Stomach (tissue), 8 donors: ENCODE measurements at regions not wholly inside any gene's neighbourhood (a gene's known extent, or its start where the extent isn't known, plus 50 kb on each side); places are given as distances from the start of the nearest gene placed in this dataset.

Experiments used
- DNase-seq, 2 donors: peaks; one replicate each; pipeline versions ENCODE4 v3.0.0 to v3.0.0-alpha.2; 2013 to 2019
- H3K27ac ChIP-seq, 5 donors: fragments of 200-600 bp in 4 of 5; sonication (generic) in 4 of 5; one replicate each; pipeline ENCODE4 v1.5.1; 2013 to 2019; ENCODE audit warnings: mild to moderate bottlenecking in 1 of 5, moderate library complexity in 1 of 5
- H3K27me3 ChIP-seq, 3 donors: fragments of 200-600 bp; sonication (generic); one replicate each; pipeline ENCODE4 v1.5.1; 2017 to 2019; ENCODE audit warnings: mixed run types in 1 of 3
- H3K36me3 ChIP-seq, 4 donors: fragments of 200-600 bp; sonication (generic); 1 replicate in 3 of 4; 2 replicates in 1 of 4; pipeline ENCODE4 v1.5.1; 2016 to 2019
- H3K4me1 ChIP-seq, 4 donors: fragments of 200-600 bp; sonication (generic); one replicate each; pipeline ENCODE4 v1.5.1; 2016 to 2019
- H3K4me3 ChIP-seq, 4 donors: fragments of 200-600 bp; sonication (generic) in 3 of 4; one replicate each; pipeline ENCODE4 v1.5.1; 2016 to 2019; ENCODE audit warnings: mild to moderate bottlenecking in 1 of 4
- H3K9me3 ChIP-seq, 4 donors: fragments of 200-600 bp; sonication (generic); one replicate each; pipeline ENCODE4 v1.5.1; 2016 to 2019
- EP300 ChIP-seq: sonication (generic); formaldehyde crosslinking; IDR thresholded peaks from one replicate; pipeline ENCODE4 v1.6.1; 2017; ENCODE audit warnings: antibody characterized with exemption
- POLR2A ChIP-seq, 4 donors: fragments of 450-650 bp; IDR thresholded peaks; one replicate each; pipeline ENCODE4 v1.6.1; 2016; ENCODE audit warnings: antibody characterized with exemption in 4 of 4, control low read depth in 2 of 4, mild to moderate bottlenecking in 1 of 4, moderate library complexity in 1 of 4
- POLR2AphosphoS5 ChIP-seq, 3 donors: sonication (generic); formaldehyde crosslinking; IDR thresholded peaks; one replicate each; pipeline ENCODE4 v1.6.1; 2016; ENCODE audit warnings: antibody characterized with exemption in 3 of 3
- WGBS, 5 donors: extraction: QIAGEN DNeasy Blood & Tissue Kit in 3 of 5; methylation state at CpG; one replicate each; pipeline versions ENCODE4 v1.1.5 to v1.1.7; 2013 to 2018; 5-methylcytosine and 5-hydroxymethylcytosine counted together
- intact Hi-C: fragments of 100-400 bp; cut with DNase I; formaldehyde crosslinking; loops from one replicate; pipeline ENCODE4 v1.15.1; 2023; ENCODE audit warnings: low total_unique reads
- TF ChIP-seq, protein P1 (sequence below), 7 experiments: fragments of 450-650 bp in 4 of 7; fragments of 200-600 bp in 3 of 7; sonication (generic) in 3 of 7; IDR thresholded peaks; one replicate each; pipeline ENCODE4 v1.5.1; 2016 to 2019; ENCODE audit warnings: antibody characterized with exemption in 7 of 7, control low read depth in 2 of 7, mild to moderate bottlenecking in 1 of 7
- donor health status: healthy with polysubstance abuse.
- donor health status: Bipolar disorder and iron deficiency.
- donor health status: healthy.

- H3K4me3 ChIP-seq, result no peak overlapping the region
- WGBS, 5 donors, result 78 to 81% (median 78%) methylated on average over 5 of the region's 5 CpGs
- H3K27ac ChIP-seq, result no peak overlapping the region
- no peaks in the 10 kb centered on the region for H3K36me3 ChIP-seq
- intact Hi-C loops, result no loop called here
- no peak for DNase-seq
- TF ChIP-seq, protein P1, sequence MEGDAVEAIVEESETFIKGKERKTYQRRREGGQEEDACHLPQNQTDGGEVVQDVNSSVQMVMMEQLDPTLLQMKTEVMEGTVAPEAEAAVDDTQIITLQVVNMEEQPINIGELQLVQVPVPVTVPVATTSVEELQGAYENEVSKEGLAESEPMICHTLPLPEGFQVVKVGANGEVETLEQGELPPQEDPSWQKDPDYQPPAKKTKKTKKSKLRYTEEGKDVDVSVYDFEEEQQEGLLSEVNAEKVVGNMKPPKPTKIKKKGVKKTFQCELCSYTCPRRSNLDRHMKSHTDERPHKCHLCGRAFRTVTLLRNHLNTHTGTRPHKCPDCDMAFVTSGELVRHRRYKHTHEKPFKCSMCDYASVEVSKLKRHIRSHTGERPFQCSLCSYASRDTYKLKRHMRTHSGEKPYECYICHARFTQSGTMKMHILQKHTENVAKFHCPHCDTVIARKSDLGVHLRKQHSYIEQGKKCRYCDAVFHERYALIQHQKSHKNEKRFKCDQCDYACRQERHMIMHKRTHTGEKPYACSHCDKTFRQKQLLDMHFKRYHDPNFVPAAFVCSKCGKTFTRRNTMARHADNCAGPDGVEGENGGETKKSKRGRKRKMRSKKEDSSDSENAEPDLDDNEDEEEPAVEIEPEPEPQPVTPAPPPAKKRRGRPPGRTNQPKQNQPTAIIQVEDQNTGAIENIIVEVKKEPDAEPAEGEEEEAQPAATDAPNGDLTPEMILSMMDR (IDR thresholded peaks at IDR 0.05), result no peak
- TF ChIP-seq POLR2AphosphoS5 (IDR thresholded peaks at IDR 0.05) (no peak), EP300 (no peak), POLR2A (IDR thresholded peaks at IDR 0.05) (no peak)
- no peaks in the 10 kb centered on the region for H3K4me1 ChIP-seq
- H3K27me3 ChIP-seq, result no peaks in the 10 kb centered on the region
- no peaks in the 10 kb centered on the region for H3K9me3 ChIP-seq
These were observed 474.2 kb downstream of the ADRA2A start for GRCh38 chr10:111551001-111551400.

DNA sequence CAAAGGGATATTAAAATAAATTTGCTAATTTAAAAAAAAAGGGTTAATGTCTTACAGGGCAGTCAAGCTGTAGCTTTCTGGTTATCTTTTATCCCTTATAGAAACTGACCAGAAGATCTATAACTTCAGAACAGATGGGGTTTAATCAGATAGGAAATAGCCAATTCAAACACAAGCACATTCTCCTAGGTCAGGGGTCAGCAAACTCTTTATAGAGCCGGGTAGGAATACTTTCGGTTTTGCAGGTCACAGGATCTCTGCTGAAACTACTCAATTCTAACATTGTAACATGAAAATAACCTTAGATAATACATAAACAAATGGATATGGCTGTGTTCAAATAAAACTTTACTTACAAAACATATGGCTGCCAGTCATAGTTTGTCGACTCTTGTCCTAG, 479.8 kb downstream of the ADRA2A start:
- Histone ChIP-seq H3K36me3 (no peaks in the 10 kb centered on the region), H3K27ac (no peak overlapping the region), H3K4me3 (no peak overlapping the region), H3K9me3 (no peaks in the 10 kb centered on the region), H3K27me3 (no peaks in the 10 kb centered on the region), H3K4me1 (no peaks in the 10 kb centered on the region)
- intact Hi-C loops, result no loop called here
- TF ChIP-seq EP300 (no peak), POLR2AphosphoS5 (IDR thresholded peaks at IDR 0.05) (no peak), POLR2A (IDR thresholded peaks at IDR 0.05) (no peak)
- TF ChIP-seq, protein P1 (IDR thresholded peaks at IDR 0.05), result no peak
- DNase-seq, result no peak
- 37 to 51% (median 43%) methylated on average over 3 of the region's 3 CpGs for WGBS, 5 donors

DNA sequence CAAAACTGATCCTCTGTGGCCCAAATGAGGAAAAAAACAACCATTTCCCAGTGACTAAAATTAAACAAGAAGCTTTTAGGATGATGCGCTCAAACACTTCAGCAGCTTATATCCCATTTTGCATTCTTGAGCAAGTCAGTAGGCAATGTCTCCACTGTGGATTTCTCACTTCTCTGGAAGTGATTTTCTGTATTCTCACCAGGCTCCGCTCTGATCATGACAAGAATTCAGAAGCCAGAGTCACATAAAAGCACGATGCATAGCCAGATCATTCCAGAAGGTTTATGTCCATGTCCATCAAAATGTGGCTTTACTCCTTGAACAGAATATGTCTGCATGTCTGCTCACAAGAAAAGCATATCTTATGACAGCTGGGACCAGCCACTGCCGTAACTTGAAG, 481.4 kb downstream of the ADRA2A start:
- intact Hi-C loops, result no loop called here
- H3K4me3 ChIP-seq, result no peak overlapping the region
- WGBS, 5 donors, result 79 to 92% (median 88%) methylated on average over 4 of the region's 4 CpGs

GRCh38 chr10:111560027-111560426, 483.2 kb downstream of the ADRA2A start:
- intact Hi-C loops, result no loop called here
- Histone ChIP-seq H3K9me3 (no peaks in the 10 kb centered on the region), H3K4me1 (no peaks in the 10 kb centered on the region), H3K4me3 (no peak overlapping the region), H3K27ac (no peak overlapping the region), H3K36me3 (no peaks in the 10 kb centered on the region), H3K27me3 (peaks cover 0 to 4% (median 0%) of the 10 kb centered on the region in 3 donors)
- DNase-seq, result peak in 1 of 2 donors; percentile 16
- 46 to 63% (median 58%) methylated on average over 4 of the region's 4 CpGs for WGBS, 5 donors
- TF ChIP-seq, protein P1 (IDR thresholded peaks at IDR 0.05), result no peak
- TF ChIP-seq POLR2AphosphoS5 (IDR thresholded peaks at IDR 0.05), result no peak
- no peak for TF ChIP-seq POLR2A (IDR thresholded peaks at IDR 0.05)
- no peak for TF ChIP-seq EP300

More for the DNA sequence above, 481.4 kb downstream of the ADRA2A start:
- H3K36me3 ChIP-seq, result no peaks in the 10 kb centered on the region
- H3K27ac ChIP-seq, result no peak overlapping the region
- no peaks in the 10 kb centered on the region for H3K9me3 ChIP-seq
- TF ChIP-seq, protein P1 (IDR thresholded peaks at IDR 0.05), result no peak
- TF ChIP-seq POLR2AphosphoS5 (IDR thresholded peaks at IDR 0.05), result no peak
- TF ChIP-seq POLR2A (IDR thresholded peaks at IDR 0.05), result no peak
- TF ChIP-seq EP300, result no peak
- DNase-seq, result no peak
- no peaks in the 10 kb centered on the region for H3K4me1 ChIP-seq
- no peaks in the 10 kb centered on the region for H3K27me3 ChIP-seq
